HEK293 (cell line): ENCODE measurements at regions not wholly inside any gene's neighbourhood (a gene's known extent, or its start where the extent isn't known, plus 50 kb on each side); places are given as distances from the start of the nearest gene placed in this dataset.

ENCODE experiments used
- CTCF ChIA-PET: fragments of 350-600 bp; formaldehyde crosslinking; extraction: SDS; loops from one replicate; lab custom pipeline; 2021; ENCODE audit warnings: antibody characterized with exemption; lab: Yijun Ruan, JAX
- POLR2A ChIA-PET: fragments of 300-600 bp; formaldehyde crosslinking; extraction: SDS; loops from one replicate; lab custom pipeline; 2020; ENCODE audit warnings: antibody characterized with exemption, inconsistent platforms; lab: Yijun Ruan, JAX
- H3K27ac ChIP-seq: fragments of 200-500 bp; sonication (Bioruptor generic); 2 replicates; pipeline ENCODE4 v1.5.1; 2014; ENCODE audit warnings: low read depth, low read length, control low read depth, inconsistent platforms; ENCODE audit errors: extremely low read depth
- H3K36me3 ChIP-seq, 2 experiments: fragments of 200-500 bp in 1 of 2; sonication (Bioruptor generic) in 1 of 2; 1 replicate in 1 of 2; 2 replicates in 1 of 2; pipeline ENCODE4 v1.5.1; 2014 to 2017; ENCODE audit warnings: inconsistent platforms in 2 of 2, low read length in 2 of 2; ENCODE audit not compliant: control insufficient read depth in 2 of 2, insufficient read depth in 1 of 2
- H3K4me1 ChIP-seq: fragments of 200-500 bp; sonication (Bioruptor generic); 2 replicates; pipeline ENCODE4 v1.5.1; 2014; ENCODE audit warnings: mild to moderate bottlenecking, low read length, inconsistent platforms; ENCODE audit not compliant: control insufficient read depth, insufficient read depth
- H3K4me3 ChIP-seq: 2 replicates; pipeline ENCODE4 v1.5.1; 2011; ENCODE audit warnings: low read depth, mild to moderate bottlenecking, control low read depth, low read length, moderate library complexity
- H3K9me3 ChIP-seq: fragments of 200-500 bp; sonication (Bioruptor generic); 2 replicates; pipeline ENCODE4 v1.5.1; 2014; ENCODE audit warnings: low read depth, low read length, inconsistent platforms; ENCODE audit not compliant: control insufficient read depth, insufficient read depth
- KLF10 ChIP-seq: fragments of 450-650 bp; IDR thresholded peaks from 2 replicates; pipeline ENCODE4 v1.5.1; 2018; ENCODE audit warnings: missing biosample characterization, mild to moderate bottlenecking, missing genetic modification characterization
- KLF7 ChIP-seq: fragments of 450-650 bp; formaldehyde crosslinking; IDR thresholded peaks from 2 replicates; pipeline ENCODE4 v1.5.1; 2016; ENCODE audit warnings: missing biosample characterization, missing genetic modification characterization, borderline replicate concordance
- OVOL3 ChIP-seq: fragments of 450-650 bp; formaldehyde crosslinking; IDR thresholded peaks from 2 replicates; pipeline ENCODE4 v1.5.1; 2016; ENCODE audit warnings: missing biosample characterization, missing genetic modification characterization
- SETDB1 ChIP-seq: IDR thresholded peaks from one replicate; pipeline ENCODE4 v1.6.1; 2017; ENCODE audit warnings: mild to moderate bottlenecking, low read length, moderate library complexity, mixed read lengths; ENCODE audit not compliant: insufficient read length
- SP2 ChIP-seq: fragments of 450-650 bp; formaldehyde crosslinking; IDR thresholded peaks from 2 replicates; pipeline ENCODE4 v1.5.1; 2016; ENCODE audit warnings: missing biosample characterization, missing genetic modification characterization
- ZFP37 ChIP-seq: fragments of 450-650 bp; formaldehyde crosslinking; IDR thresholded peaks from 2 replicates; pipeline ENCODE4 v1.5.1; 2016; ENCODE audit warnings: missing biosample characterization, missing genetic modification characterization
- ZNF10 ChIP-seq: fragments of 450-650 bp; formaldehyde crosslinking; IDR thresholded peaks from 2 replicates; pipeline ENCODE4 v1.5.1; 2017; ENCODE audit warnings: missing biosample characterization, missing genetic modification characterization
- ZNF114 ChIP-seq: fragments of 450-650 bp; formaldehyde crosslinking; IDR thresholded peaks from 2 replicates; pipeline ENCODE4 v1.5.0; 2017; ENCODE audit warnings: missing biosample characterization, missing genetic modification characterization
- ZNF133 ChIP-seq: fragments of 450-650 bp; formaldehyde crosslinking; IDR thresholded peaks from 2 replicates; pipeline ENCODE4 v1.5.1; 2016; ENCODE audit warnings: missing biosample characterization, missing genetic modification characterization
- ZNF16 ChIP-seq: fragments of 450-650 bp; formaldehyde crosslinking; IDR thresholded peaks from 2 replicates; pipeline ENCODE4 v1.5.1; 2016; ENCODE audit warnings: low read depth, missing biosample characterization, missing genetic modification characterization
- ZNF24 ChIP-seq: fragments of 450-650 bp; formaldehyde crosslinking; IDR thresholded peaks from 2 replicates; pipeline ENCODE4 v1.5.1; 2016; ENCODE audit warnings: missing biosample characterization, missing genetic modification characterization
- ZNF248 ChIP-seq: fragments of 450-650 bp; formaldehyde crosslinking; IDR thresholded peaks from 2 replicates; pipeline ENCODE4 v1.5.1; 2017; ENCODE audit warnings: missing biosample characterization, missing genetic modification characterization
- ZNF266 ChIP-seq: fragments of 450-650 bp; formaldehyde crosslinking; IDR thresholded peaks from 2 replicates; pipeline ENCODE4 v1.5.1; 2016; ENCODE audit warnings: missing biosample characterization, missing genetic modification characterization, low read depth
- ZNF354C ChIP-seq: fragments of 450-650 bp; formaldehyde crosslinking; IDR thresholded peaks from 2 replicates; pipeline ENCODE4 v1.5.1; 2016; ENCODE audit warnings: missing biosample characterization, missing genetic modification characterization, low read depth, borderline replicate concordance
- ZNF596 ChIP-seq: fragments of 450-650 bp; IDR thresholded peaks from 2 replicates; pipeline ENCODE4 v1.5.0; 2018; ENCODE audit warnings: missing biosample characterization, mild to moderate bottlenecking, missing genetic modification characterization, moderate library complexity
- ZNF626 ChIP-seq: fragments of 450-650 bp; sonication (Bioruptor Pico); formaldehyde crosslinking; IDR thresholded peaks from 2 replicates; pipeline ENCODE4 v1.5.1; 2018; ENCODE audit warnings: missing biosample characterization, missing genetic modification characterization, inconsistent platforms
- ZNF654 ChIP-seq: fragments of 450-650 bp; formaldehyde crosslinking; IDR thresholded peaks from 2 replicates; pipeline ENCODE4 v1.5.1; 2016; ENCODE audit warnings: low read depth, missing biosample characterization, missing genetic modification characterization
- ZNF658 ChIP-seq: fragments of 450-650 bp; formaldehyde crosslinking; IDR thresholded peaks from 2 replicates; pipeline ENCODE4; 2016; ENCODE audit warnings: missing biosample characterization, missing genetic modification characterization
- ZNF768 ChIP-seq: fragments of 450-650 bp; formaldehyde crosslinking; IDR thresholded peaks from 2 replicates; pipeline ENCODE4 v1.5.1; 2018; ENCODE audit warnings: missing biosample characterization, mild to moderate bottlenecking, missing genetic modification characterization
- ZNF785 ChIP-seq: fragments of 450-650 bp; formaldehyde crosslinking; IDR thresholded peaks from 2 replicates; pipeline ENCODE4 v1.5.1; 2016; ENCODE audit warnings: missing biosample characterization, missing genetic modification characterization
- ZNF791 ChIP-seq: fragments of 450-650 bp; formaldehyde crosslinking; IDR thresholded peaks from 2 replicates; pipeline ENCODE4 v1.5.1; 2016; ENCODE audit warnings: missing biosample characterization, missing genetic modification characterization
- ZNF792 ChIP-seq: fragments of 450-650 bp; formaldehyde crosslinking; IDR thresholded peaks from 2 replicates; pipeline ENCODE4 v1.5.1; 2016; ENCODE audit warnings: missing biosample characterization, missing genetic modification characterization
- TF ChIP-seq, protein P1 (sequence below): fragments of 450-650 bp; formaldehyde crosslinking; IDR thresholded peaks from 2 replicates; pipeline ENCODE4 v1.5.0; 2017; ENCODE audit warnings: missing biosample characterization, missing genetic modification characterization, borderline replicate concordance
- TF ChIP-seq, protein P2 (sequence below): IDR thresholded peaks from 2 replicates; pipeline ENCODE4 v1.6.1; 2011; ENCODE audit warnings: mild to moderate bottlenecking, low read depth, low read length, borderline replicate concordance
- TF ChIP-seq, protein P3 (sequence below): fragments of 450-650 bp; formaldehyde crosslinking; IDR thresholded peaks from 2 replicates; pipeline ENCODE4 v1.5.1; 2016; ENCODE audit warnings: missing biosample characterization, missing genetic modification characterization
- TF ChIP-seq, protein P4 (sequence below): fragments of 450-650 bp; formaldehyde crosslinking; IDR thresholded peaks from 2 replicates; pipeline ENCODE4 v1.5.1; 2017; ENCODE audit warnings: missing biosample characterization, missing genetic modification characterization
- TF ChIP-seq, protein P5 (sequence below): fragments of 450-650 bp; formaldehyde crosslinking; IDR thresholded peaks from 2 replicates; pipeline ENCODE4 v1.5.1; 2017; ENCODE audit warnings: missing biosample characterization, missing genetic modification characterization
- TF ChIP-seq, protein P6 (sequence below): fragments of 450-650 bp; formaldehyde crosslinking; IDR thresholded peaks from 2 replicates; pipeline ENCODE4 v1.5.1; 2016; ENCODE audit warnings: missing biosample characterization, missing genetic modification characterization

DNA sequence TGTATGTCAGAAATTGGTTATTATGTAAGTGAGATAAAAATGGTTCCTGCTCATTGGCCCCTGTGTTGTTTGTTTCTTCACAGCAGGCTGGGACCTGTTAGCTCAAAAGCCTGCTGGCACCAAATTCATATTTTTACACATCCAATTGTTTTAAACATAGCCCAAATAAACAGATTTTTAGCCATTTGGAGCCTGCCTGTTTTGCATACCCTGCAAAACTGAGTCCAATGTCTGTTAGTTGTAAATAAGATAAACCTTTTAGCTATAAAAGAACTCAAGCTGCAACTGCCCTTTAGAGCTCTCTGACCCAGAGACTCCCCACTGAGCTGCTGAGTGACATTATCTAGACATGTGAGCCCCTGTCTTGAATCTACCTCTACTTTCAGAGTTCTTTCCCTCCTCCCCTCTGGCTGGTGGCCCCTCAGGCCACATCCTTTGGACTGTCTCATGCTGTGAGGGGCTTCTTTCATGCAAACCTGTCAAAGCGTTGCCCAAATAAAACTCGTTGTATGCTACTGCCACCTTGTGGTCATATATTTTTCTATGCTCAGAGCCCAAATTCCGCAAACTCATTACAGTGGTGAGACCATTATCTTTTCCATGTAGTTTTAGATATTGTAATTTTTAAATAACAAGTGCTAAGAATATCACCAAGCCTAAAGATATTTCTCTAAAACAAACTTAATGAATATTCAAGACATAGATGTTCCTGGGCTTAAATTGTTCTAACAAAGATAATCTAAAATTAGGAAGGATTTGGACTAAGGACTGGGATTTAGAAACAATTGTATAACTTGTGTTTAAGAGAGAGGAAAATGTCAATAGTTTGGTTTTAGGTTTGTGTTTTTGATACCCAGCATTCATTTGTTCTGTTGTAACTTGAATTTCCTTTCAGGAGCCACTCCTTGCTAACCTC, 337.9 kb downstream of the AACS start:
- Histone ChIP-seq H3K4me1 (no peaks in the 10 kb centered on the region), H3K9me3 (no peaks in the 10 kb centered on the region), H3K27ac (no peak overlapping the region), H3K36me3 (no peaks in the 10 kb centered on the region), H3K4me3 (no peak overlapping the region)
- ChIA-PET CTCF (interaction anchor here (0.6 to 4.6 kb wide), 12 partner anchors 13 to 257 kb away, joined by 3 to 44 read pairs (median 4); no protein-coding TSS in a partner anchor), POLR2A (no interaction called here)
- TF ChIP-seq ZNF654, result peak; percentile 73
- TF ChIP-seq ZNF248, result no peak
- TF ChIP-seq ZNF596, result no peak
- TF ChIP-seq, protein P1, sequence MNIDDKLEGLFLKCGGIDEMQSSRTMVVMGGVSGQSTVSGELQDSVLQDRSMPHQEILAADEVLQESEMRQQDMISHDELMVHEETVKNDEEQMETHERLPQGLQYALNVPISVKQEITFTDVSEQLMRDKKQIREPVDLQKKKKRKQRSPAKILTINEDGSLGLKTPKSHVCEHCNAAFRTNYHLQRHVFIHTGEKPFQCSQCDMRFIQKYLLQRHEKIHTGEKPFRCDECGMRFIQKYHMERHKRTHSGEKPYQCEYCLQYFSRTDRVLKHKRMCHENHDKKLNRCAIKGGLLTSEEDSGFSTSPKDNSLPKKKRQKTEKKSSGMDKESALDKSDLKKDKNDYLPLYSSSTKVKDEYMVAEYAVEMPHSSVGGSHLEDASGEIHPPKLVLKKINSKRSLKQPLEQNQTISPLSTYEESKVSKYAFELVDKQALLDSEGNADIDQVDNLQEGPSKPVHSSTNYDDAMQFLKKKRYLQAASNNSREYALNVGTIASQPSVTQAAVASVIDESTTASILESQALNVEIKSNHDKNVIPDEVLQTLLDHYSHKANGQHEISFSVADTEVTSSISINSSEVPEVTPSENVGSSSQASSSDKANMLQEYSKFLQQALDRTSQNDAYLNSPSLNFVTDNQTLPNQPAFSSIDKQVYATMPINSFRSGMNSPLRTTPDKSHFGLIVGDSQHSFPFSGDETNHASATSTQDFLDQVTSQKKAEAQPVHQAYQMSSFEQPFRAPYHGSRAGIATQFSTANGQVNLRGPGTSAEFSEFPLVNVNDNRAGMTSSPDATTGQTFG (tag by site-specific recombination), result no peak
- no peak for TF ChIP-seq ZNF791 (tag by site-specific recombination)
- no peak for TF ChIP-seq KLF10 (tag by site-specific recombination)
- TF ChIP-seq ZNF266 (tag by site-specific recombination), result no peak
- TF ChIP-seq ZNF10, result no peak
- no peak for TF ChIP-seq ZNF768 (tag by site-specific recombination)
- TF ChIP-seq ZNF16, result no peak
- TF ChIP-seq, protein P2, sequence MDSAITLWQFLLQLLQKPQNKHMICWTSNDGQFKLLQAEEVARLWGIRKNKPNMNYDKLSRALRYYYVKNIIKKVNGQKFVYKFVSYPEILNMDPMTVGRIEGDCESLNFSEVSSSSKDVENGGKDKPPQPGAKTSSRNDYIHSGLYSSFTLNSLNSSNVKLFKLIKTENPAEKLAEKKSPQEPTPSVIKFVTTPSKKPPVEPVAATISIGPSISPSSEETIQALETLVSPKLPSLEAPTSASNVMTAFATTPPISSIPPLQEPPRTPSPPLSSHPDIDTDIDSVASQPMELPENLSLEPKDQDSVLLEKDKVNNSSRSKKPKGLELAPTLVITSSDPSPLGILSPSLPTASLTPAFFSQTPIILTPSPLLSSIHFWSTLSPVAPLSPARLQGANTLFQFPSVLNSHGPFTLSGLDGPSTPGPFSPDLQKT, result no peak
- TF ChIP-seq, protein P3, sequence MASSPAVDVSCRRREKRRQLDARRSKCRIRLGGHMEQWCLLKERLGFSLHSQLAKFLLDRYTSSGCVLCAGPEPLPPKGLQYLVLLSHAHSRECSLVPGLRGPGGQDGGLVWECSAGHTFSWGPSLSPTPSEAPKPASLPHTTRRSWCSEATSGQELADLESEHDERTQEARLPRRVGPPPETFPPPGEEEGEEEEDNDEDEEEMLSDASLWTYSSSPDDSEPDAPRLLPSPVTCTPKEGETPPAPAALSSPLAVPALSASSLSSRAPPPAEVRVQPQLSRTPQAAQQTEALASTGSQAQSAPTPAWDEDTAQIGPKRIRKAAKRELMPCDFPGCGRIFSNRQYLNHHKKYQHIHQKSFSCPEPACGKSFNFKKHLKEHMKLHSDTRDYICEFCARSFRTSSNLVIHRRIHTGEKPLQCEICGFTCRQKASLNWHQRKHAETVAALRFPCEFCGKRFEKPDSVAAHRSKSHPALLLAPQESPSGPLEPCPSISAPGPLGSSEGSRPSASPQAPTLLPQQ (tag by site-specific recombination), result no peak
- TF ChIP-seq, protein P4, sequence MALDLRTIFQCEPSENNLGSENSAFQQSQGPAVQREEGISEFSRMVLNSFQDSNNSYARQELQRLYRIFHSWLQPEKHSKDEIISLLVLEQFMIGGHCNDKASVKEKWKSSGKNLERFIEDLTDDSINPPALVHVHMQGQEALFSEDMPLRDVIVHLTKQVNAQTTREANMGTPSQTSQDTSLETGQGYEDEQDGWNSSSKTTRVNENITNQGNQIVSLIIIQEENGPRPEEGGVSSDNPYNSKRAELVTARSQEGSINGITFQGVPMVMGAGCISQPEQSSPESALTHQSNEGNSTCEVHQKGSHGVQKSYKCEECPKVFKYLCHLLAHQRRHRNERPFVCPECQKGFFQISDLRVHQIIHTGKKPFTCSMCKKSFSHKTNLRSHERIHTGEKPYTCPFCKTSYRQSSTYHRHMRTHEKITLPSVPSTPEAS (tag by site-specific recombination), result no peak
- TF ChIP-seq, protein P5, sequence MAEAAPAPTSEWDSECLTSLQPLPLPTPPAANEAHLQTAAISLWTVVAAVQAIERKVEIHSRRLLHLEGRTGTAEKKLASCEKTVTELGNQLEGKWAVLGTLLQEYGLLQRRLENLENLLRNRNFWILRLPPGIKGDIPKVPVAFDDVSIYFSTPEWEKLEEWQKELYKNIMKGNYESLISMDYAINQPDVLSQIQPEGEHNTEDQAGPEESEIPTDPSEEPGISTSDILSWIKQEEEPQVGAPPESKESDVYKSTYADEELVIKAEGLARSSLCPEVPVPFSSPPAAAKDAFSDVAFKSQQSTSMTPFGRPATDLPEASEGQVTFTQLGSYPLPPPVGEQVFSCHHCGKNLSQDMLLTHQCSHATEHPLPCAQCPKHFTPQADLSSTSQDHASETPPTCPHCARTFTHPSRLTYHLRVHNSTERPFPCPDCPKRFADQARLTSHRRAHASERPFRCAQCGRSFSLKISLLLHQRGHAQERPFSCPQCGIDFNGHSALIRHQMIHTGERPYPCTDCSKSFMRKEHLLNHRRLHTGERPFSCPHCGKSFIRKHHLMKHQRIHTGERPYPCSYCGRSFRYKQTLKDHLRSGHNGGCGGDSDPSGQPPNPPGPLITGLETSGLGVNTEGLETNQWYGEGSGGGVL (tag by site-specific recombination), result no peak
- TF ChIP-seq ZFP37 (tag by site-specific recombination), result no peak
- no peak for TF ChIP-seq ZNF133 (tag by site-specific recombination)
- no peak for TF ChIP-seq ZNF114
- TF ChIP-seq OVOL3 (tag by site-specific recombination), result no peak
- TF ChIP-seq, protein P6, sequence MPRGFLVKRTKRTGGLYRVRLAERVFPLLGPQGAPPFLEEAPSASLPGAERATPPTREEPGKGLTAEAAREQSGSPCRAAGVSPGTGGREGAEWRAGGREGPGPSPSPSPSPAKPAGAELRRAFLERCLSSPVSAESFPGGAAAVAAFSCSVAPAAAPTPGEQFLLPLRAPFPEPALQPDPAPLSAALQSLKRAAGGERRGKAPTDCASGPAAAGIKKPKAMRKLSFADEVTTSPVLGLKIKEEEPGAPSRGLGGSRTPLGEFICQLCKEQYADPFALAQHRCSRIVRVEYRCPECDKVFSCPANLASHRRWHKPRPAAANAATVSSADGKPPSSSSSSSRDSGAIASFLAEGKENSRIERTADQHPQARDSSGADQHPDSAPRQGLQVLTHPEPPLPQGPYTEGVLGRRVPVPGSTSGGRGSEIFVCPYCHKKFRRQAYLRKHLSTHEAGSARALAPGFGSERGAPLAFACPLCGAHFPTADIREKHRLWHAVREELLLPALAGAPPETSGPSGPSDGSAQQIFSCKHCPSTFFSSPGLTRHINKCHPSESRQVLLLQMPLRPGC (tag by site-specific recombination), result no peak
- no peak for TF ChIP-seq ZNF626 (tag by site-specific recombination)
- TF ChIP-seq ZNF24 (tag by site-specific recombination), result no peak
- TF ChIP-seq SETDB1, result peak; percentile 95
- no peak for TF ChIP-seq ZNF792 (tag by site-specific recombination)
- no peak for TF ChIP-seq SP2 (tag by site-specific recombination)
- no peak for TF ChIP-seq KLF7 (tag by site-specific recombination)
- TF ChIP-seq ZNF785, result no peak
- TF ChIP-seq ZNF658 (tag by site-specific recombination), result no peak
- no peak for TF ChIP-seq ZNF354C (tag by site-specific recombination)
